ENCODE measurements at regions not wholly inside any gene's neighbourhood (a gene's known extent, or its start where the extent isn't known, plus 50 kb on each side); places are given as distances from the start of the nearest gene placed in this dataset.

- Histone ChIP-seq H3K4me2 (ENCODE audit: insufficient read depth, low read length) (no peak overlapping the region), H3K27ac (ENCODE audit: low read depth, low read length) (no peak overlapping the region), H3K36me3 (ENCODE audit: insufficient read depth, low read length) (no peaks in the 10 kb centered on the region), H3K79me2 (ENCODE audit: insufficient read depth, low read length) (no peaks in the 10 kb centered on the region), H3K4me1 (ENCODE audit: insufficient read depth, low read length) (no peaks in the 10 kb centered on the region), H3K9me3 (ENCODE audit: low read depth, low read length) (peaks cover 4% of the 10 kb centered on the region), H3K27me3 (ENCODE audit: insufficient read depth, low read length) (no peaks in the 10 kb centered on the region), H4K20me1 (ENCODE audit: insufficient read depth, low read length) (no peaks in the 10 kb centered on the region), H2AFZ (ENCODE audit: low read length) (no peak overlapping the region), H3K4me3 (ENCODE audit: insufficient read depth, low read length) (no peak overlapping the region)
- no peak for DNase-seq (ENCODE audit: insufficient read length, low spot score, missing footprints)
- TF ChIP-seq, protein P1, sequence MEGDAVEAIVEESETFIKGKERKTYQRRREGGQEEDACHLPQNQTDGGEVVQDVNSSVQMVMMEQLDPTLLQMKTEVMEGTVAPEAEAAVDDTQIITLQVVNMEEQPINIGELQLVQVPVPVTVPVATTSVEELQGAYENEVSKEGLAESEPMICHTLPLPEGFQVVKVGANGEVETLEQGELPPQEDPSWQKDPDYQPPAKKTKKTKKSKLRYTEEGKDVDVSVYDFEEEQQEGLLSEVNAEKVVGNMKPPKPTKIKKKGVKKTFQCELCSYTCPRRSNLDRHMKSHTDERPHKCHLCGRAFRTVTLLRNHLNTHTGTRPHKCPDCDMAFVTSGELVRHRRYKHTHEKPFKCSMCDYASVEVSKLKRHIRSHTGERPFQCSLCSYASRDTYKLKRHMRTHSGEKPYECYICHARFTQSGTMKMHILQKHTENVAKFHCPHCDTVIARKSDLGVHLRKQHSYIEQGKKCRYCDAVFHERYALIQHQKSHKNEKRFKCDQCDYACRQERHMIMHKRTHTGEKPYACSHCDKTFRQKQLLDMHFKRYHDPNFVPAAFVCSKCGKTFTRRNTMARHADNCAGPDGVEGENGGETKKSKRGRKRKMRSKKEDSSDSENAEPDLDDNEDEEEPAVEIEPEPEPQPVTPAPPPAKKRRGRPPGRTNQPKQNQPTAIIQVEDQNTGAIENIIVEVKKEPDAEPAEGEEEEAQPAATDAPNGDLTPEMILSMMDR (IDR thresholded peaks at IDR 0.05; ENCODE audit: extremely low read depth, low read depth, low read length), result no peak
Measured at GRCh38 chr4:180101348-180102083, 2141.7 kb upstream of the TENM3 start.

- Histone ChIP-seq H3K27me3 (ENCODE audit: insufficient read depth, low read length) (no peaks in the 10 kb centered on the region), H3K79me2 (ENCODE audit: insufficient read depth, low read length) (no peaks in the 10 kb centered on the region), H3K27ac (ENCODE audit: low read depth, low read length) (no peak overlapping the region), H2AFZ (ENCODE audit: low read length) (no peak overlapping the region), H3K4me2 (ENCODE audit: insufficient read depth, low read length) (no peak overlapping the region), H3K36me3 (ENCODE audit: insufficient read depth, low read length) (no peaks in the 10 kb centered on the region), H3K4me1 (ENCODE audit: insufficient read depth, low read length) (no peaks in the 10 kb centered on the region), H3K4me3 (ENCODE audit: insufficient read depth, low read length) (no peak overlapping the region), H3K9me3 (ENCODE audit: low read depth, low read length) (peaks cover 4% of the 10 kb centered on the region), H4K20me1 (ENCODE audit: insufficient read depth, low read length) (no peaks in the 10 kb centered on the region)
- DNase-seq (ENCODE audit: insufficient read length, low spot score, missing footprints), result no peak
- TF ChIP-seq, protein P1 (IDR thresholded peaks at IDR 0.05; ENCODE audit: extremely low read depth, low read depth, low read length), result no peak
Measured at GRCh38 chr4:180103794-180104193, 2139.4 kb upstream of the TENM3 start.

DNA sequence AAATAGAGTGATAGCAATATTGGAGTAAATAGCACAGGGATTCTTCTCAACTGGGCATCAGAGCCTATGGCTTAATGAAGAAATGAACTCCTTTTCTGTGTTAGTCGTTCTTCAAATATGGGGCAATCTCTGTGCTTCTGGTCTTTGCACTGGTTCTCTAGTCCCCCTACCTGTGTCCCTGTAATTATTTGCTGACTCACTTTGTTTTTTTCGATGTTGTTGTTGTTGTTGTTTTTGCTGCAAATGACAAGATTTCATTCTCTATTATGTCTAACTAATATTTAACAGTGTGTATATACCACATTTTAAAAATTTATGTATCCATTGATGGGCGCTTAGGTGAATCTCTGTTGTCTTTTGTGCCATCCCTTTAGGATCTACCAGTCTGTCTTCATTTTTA, 2137.8 kb upstream of the TENM3 start:
- H3K4me1 ChIP-seq (ENCODE audit: insufficient read depth, low read length), result no peaks in the 10 kb centered on the region
- H3K27ac ChIP-seq (ENCODE audit: low read depth, low read length), result no peak overlapping the region
- DNase-seq (ENCODE audit: insufficient read length, low spot score, missing footprints), result no peak
- TF ChIP-seq, protein P1 (IDR thresholded peaks at IDR 0.05; ENCODE audit: extremely low read depth, low read depth, low read length), result no peak
- no peak overlapping the region for H2AFZ ChIP-seq (ENCODE audit: low read length)
- no peak overlapping the region for H3K4me3 ChIP-seq (ENCODE audit: insufficient read depth, low read length)
- H3K27me3 ChIP-seq (ENCODE audit: insufficient read depth, low read length), result no peaks in the 10 kb centered on the region
- peaks cover 4% of the 10 kb centered on the region for H3K9me3 ChIP-seq (ENCODE audit: low read depth, low read length)
- no peaks in the 10 kb centered on the region for H4K20me1 ChIP-seq (ENCODE audit: insufficient read depth, low read length)
- H3K4me2 ChIP-seq (ENCODE audit: insufficient read depth, low read length), result no peak overlapping the region
- H3K79me2 ChIP-seq (ENCODE audit: insufficient read depth, low read length), result no peaks in the 10 kb centered on the region
- no peaks in the 10 kb centered on the region for H3K36me3 ChIP-seq (ENCODE audit: insufficient read depth, low read length)

DNA sequence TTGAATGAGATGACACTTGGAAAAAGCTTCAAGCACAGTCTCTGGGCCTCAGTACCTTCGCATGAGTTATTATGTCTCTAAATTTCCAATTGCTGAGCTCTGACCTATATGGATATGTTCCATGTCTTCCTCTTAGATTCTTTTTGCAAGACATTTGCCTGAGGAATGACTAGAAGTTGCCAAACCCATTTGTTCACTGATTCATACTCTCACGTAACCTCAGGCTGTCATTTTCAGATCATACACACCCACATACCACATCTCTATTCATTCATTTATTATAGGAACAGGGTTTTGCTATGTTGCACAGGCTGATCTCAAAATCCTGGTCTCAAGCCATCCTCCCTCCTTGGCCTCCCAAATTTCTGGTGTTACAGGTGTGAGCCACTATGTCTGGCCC, 2137.1 kb upstream of the TENM3 start:
- Histone ChIP-seq H3K79me2 (ENCODE audit: insufficient read depth, low read length) (no peaks in the 10 kb centered on the region), H3K4me2 (ENCODE audit: insufficient read depth, low read length) (no peak overlapping the region), H3K9me3 (ENCODE audit: low read depth, low read length) (peaks cover 4% of the 10 kb centered on the region), H3K27me3 (ENCODE audit: insufficient read depth, low read length) (no peaks in the 10 kb centered on the region), H3K4me1 (ENCODE audit: insufficient read depth, low read length) (no peaks in the 10 kb centered on the region), H3K4me3 (ENCODE audit: insufficient read depth, low read length) (no peak overlapping the region), H2AFZ (ENCODE audit: low read length) (no peak overlapping the region), H3K36me3 (ENCODE audit: insufficient read depth, low read length) (no peaks in the 10 kb centered on the region), H3K27ac (ENCODE audit: low read depth, low read length) (no peak overlapping the region), H4K20me1 (ENCODE audit: insufficient read depth, low read length) (no peaks in the 10 kb centered on the region)
- DNase-seq (ENCODE audit: insufficient read length, low spot score, missing footprints), result no peak
- TF ChIP-seq, protein P1 (IDR thresholded peaks at IDR 0.05; ENCODE audit: extremely low read depth, low read depth, low read length), result no peak
